Suppressor macrophage (primary cell): ENCODE measurements at regions not wholly inside any gene's neighbourhood (a gene's known extent, or its start where the extent isn't known, plus 50 kb on each side); places are given as distances from the start of the nearest gene placed in this dataset.

Experiments used
- DNase-seq, 4 experiments: peaks; one replicate each; pipeline ENCODE4 v3.0.0-alpha.2; 2020 to 2022

GRCh38 chr18:54020156-54020745, 204.2 kb downstream of the MBD2 start:
- DNase-seq, result no peak

GRCh38 chr18:54019641-54020040, 204.8 kb downstream of the MBD2 start:
- no peak for DNase-seq

GRCh38 chr18:54013452-54013851, 211.0 kb downstream of the MBD2 start:
- no peak for DNase-seq

GRCh38 chr18:54004828-54005227, 219.6 kb downstream of the MBD2 start:
- DNase-seq, result no peak

- DNase-seq, result no peak
These were observed 221.3 kb downstream of the MBD2 start for GRCh38 chr18:54003195-54003594.

- no peak for DNase-seq
These were observed 227.4 kb downstream of the MBD2 start for GRCh38 chr18:53997064-53997463.

GRCh38 chr18:53994016-53994415, 230.5 kb downstream of the MBD2 start:
- no peak for DNase-seq

GRCh38 chr18:53991805-53992204, 232.7 kb downstream of the MBD2 start:
- no peak for DNase-seq

- DNase-seq, result no peak
These were observed 233.3 kb downstream of the MBD2 start for GRCh38 chr18:53991202-53991601.

GRCh38 chr18:53990485-53990884, 234.0 kb downstream of the MBD2 start:
- no peak for DNase-seq

GRCh38 chr18:53984021-53984420, 240.4 kb downstream of the MBD2 start:
- DNase-seq, result no peak

GRCh38 chr18:53971331-53971730, 253.1 kb downstream of the MBD2 start:
- DNase-seq, result no peak

GRCh38 chr18:53952700-53953099, 271.8 kb downstream of the MBD2 start:
- DNase-seq, result no peak

GRCh38 chr18:53950545-53950944, 273.9 kb downstream of the MBD2 start:
- no peak for DNase-seq

GRCh38 chr18:53948991-53949390, 275.5 kb downstream of the MBD2 start:
- DNase-seq, result no peak

- no peak for DNase-seq
These were observed 277.3 kb downstream of the MBD2 start for GRCh38 chr18:53947092-53947640.

- no peak for DNase-seq
These were observed 277.9 kb downstream of the MBD2 start for GRCh38 chr18:53946594-53946993.

GRCh38 chr18:53944721-53945120, 279.7 kb downstream of the MBD2 start:
- no peak for DNase-seq

GRCh38 chr18:53943326-53943860, 281.1 kb downstream of the MBD2 start:
- no peak for DNase-seq

GRCh38 chr18:53941601-53942338, 282.7 kb downstream of the MBD2 start:
- peak in 2 of 4 experiments; percentile 5 to 8 for DNase-seq

- peak in 2 of 4 experiments; percentile 11 to 16 for DNase-seq
These were observed 287.4 kb downstream of the MBD2 start for GRCh38 chr18:53937037-53937436.

GRCh38 chr18:53935803-53936202, 288.7 kb downstream of the MBD2 start:
- no peak for DNase-seq

- no peak for DNase-seq
These were observed 289.1 kb downstream of the MBD2 start for GRCh38 chr18:53935399-53935798.
